GM19468 (cell line): ENCODE measurements at regions not wholly inside any gene's neighbourhood (a gene's known extent, or its start where the extent isn't known, plus 50 kb on each side); places are given as distances from the start of the nearest gene placed in this dataset.

ENCODE experiments used
- ATAC-seq: cut with Tn5 transposase; IDR thresholded peaks from one replicate; pipeline ENCODE4 v1.9.1; 2021; ENCODE audit warnings: mild to moderate bottlenecking, moderate library complexity, moderate number of reproducible peaks; ENCODE audit not compliant: unreplicated experiment; ENCODE audit errors: extremely low read depth

- ATAC-seq: no peak
Measured at GRCh38 chr2:103448495-103448894, 686.7 kb downstream of the TMEM182 start.

GRCh38 chr2:103451283-103451682 lies 689.5 kb downstream of the TMEM182 start:
- no peak for ATAC-seq

- no peak for ATAC-seq
Measured at GRCh38 chr2:103459283-103459682, 697.5 kb downstream of the TMEM182 start.

- no peak for ATAC-seq
Measured at GRCh38 chr2:103462101-103462500, 700.3 kb downstream of the TMEM182 start.

- no peak for ATAC-seq
Measured at GRCh38 chr2:103462712-103463111, 700.9 kb downstream of the TMEM182 start.

- ATAC-seq: no peak
Measured at GRCh38 chr2:103464831-103465230, 703.0 kb downstream of the TMEM182 start.

- ATAC-seq: no peak
Measured at GRCh38 chr2:103469800-103470199, 708.0 kb downstream of the TMEM182 start.

- no peak for ATAC-seq
Measured at GRCh38 chr2:103484906-103485305, 723.1 kb downstream of the TMEM182 start.

- no peak for ATAC-seq
Measured at GRCh38 chr2:103496850-103497249, 735.0 kb downstream of the TMEM182 start.

GRCh38 chr2:103506812-103507211 lies 745.0 kb downstream of the TMEM182 start:
- ATAC-seq: no peak

GRCh38 chr2:103512442-103512841 lies 750.6 kb downstream of the TMEM182 start:
- ATAC-seq: no peak

- ATAC-seq: no peak
Measured at GRCh38 chr2:103520547-103520946, 758.7 kb downstream of the TMEM182 start.

- no peak for ATAC-seq
Measured at GRCh38 chr2:103525756-103526155, 763.9 kb downstream of the TMEM182 start.

GRCh38 chr2:103526757-103527156 lies 764.9 kb downstream of the TMEM182 start:
- ATAC-seq: no peak

GRCh38 chr2:103527278-103527677 lies 765.4 kb downstream of the TMEM182 start:
- no peak for ATAC-seq

GRCh38 chr2:103529798-103530502 lies 768.1 kb downstream of the TMEM182 start:
- ATAC-seq: no peak

GRCh38 chr2:103552775-103553174 lies 790.9 kb downstream of the TMEM182 start:
- ATAC-seq: no peak

- no peak for ATAC-seq
Measured at GRCh38 chr2:103594823-103595222, 833.0 kb downstream of the TMEM182 start.

- no peak for ATAC-seq
Measured at GRCh38 chr2:103605071-103605780, 843.4 kb downstream of the TMEM182 start.

GRCh38 chr2:103615611-103616105 lies 853.8 kb downstream of the TMEM182 start:
- no peak for ATAC-seq

- no peak for ATAC-seq
Measured at GRCh38 chr2:103616891-103617290, 855.1 kb downstream of the TMEM182 start.

- no peak for ATAC-seq
Measured at GRCh38 chr2:103618112-103618511, 856.3 kb downstream of the TMEM182 start.
